H1 (cell line): ENCODE measurements at regions not wholly inside any gene's neighbourhood (a gene's known extent, or its start where the extent isn't known, plus 50 kb on each side); places are given as distances from the start of the nearest gene placed in this dataset.

Experiments
- CBX5 ChIP-seq: fragments of 300-800, 300-1000 bp; sonication (generic); IDR thresholded peaks from 2 replicates; pipeline ENCODE4 v1.7.1; 2016; ENCODE audit warnings: antibody characterized with exemption, low read length, low read depth
- CHD1 ChIP-seq: IDR thresholded peaks from 2 replicates; pipeline ENCODE4 v1.6.1; 2012; ENCODE audit warnings: low read depth, low read length, improper control_type of control experiment
- CREB1 ChIP-seq: IDR thresholded peaks from 2 replicates; pipeline ENCODE4 v1.6.1; 2012; ENCODE audit warnings: inconsistent platforms
- EP300 ChIP-seq, 2 experiments: IDR thresholded peaks; 1 replicate in 1 of 2; 2 replicates in 1 of 2; pipeline ENCODE4 v1.6.1; 2011 to 2012; ENCODE audit warnings: low read depth in 2 of 2, low read length in 2 of 2, mild to moderate bottlenecking in 2 of 2, borderline replicate concordance in 1 of 2, inconsistent platforms in 1 of 2, moderate library complexity in 1 of 2
- EZH2 ChIP-seq: fragments of 200-600 bp; sonication (generic); IDR thresholded peaks from 2 replicates; pipeline ENCODE4 v1.7.1; 2012; ENCODE audit warnings: low read depth, mild to moderate bottlenecking, moderate library complexity, low read length, inconsistent platforms; ENCODE audit not compliant: severe bottlenecking
- GABPA ChIP-seq: IDR thresholded peaks from 2 replicates; pipeline ENCODE4 v1.6.1; 2011; ENCODE audit warnings: mild to moderate bottlenecking, low read length, moderate library complexity, borderline replicate concordance; ENCODE audit not compliant: insufficient read depth
- POLR2A ChIP-seq, 2 experiments: IDR thresholded peaks; 1 replicate in 1 of 2; 2 replicates in 1 of 2; pipeline ENCODE4 v1.6.1; 2011; ENCODE audit warnings: low read depth in 2 of 2, low read length in 2 of 2, mild to moderate bottlenecking in 2 of 2; ENCODE audit errors: control extremely low read depth in 1 of 2
- POLR2AphosphoS5 ChIP-seq: IDR thresholded peaks from 2 replicates; pipeline ENCODE4 v1.6.1; 2011; ENCODE audit warnings: low read depth, low read length
- SIX5 ChIP-seq: IDR thresholded peaks from 2 replicates; pipeline ENCODE4 v1.6.1; 2011; ENCODE audit warnings: mild to moderate bottlenecking, low read depth, low read length
- SP1 ChIP-seq: IDR thresholded peaks from 2 replicates; pipeline ENCODE4 v1.6.1; 2011; ENCODE audit warnings: low read depth, low read length
- TAF1 ChIP-seq: IDR thresholded peaks from 2 replicates; pipeline ENCODE4 v1.6.1; 2011; ENCODE audit warnings: mild to moderate bottlenecking, low read depth, low read length
- TF ChIP-seq, protein P1 (sequence below), 3 experiments: IDR thresholded peaks; 1 replicate in 2 of 3; 2 replicates in 1 of 3; pipeline versions ENCODE4 v1.5.1 to v1.6.1; 2011; ENCODE audit warnings: low read length in 3 of 3, mild to moderate bottlenecking in 3 of 3, inconsistent platforms in 2 of 3, low read depth in 1 of 3, moderate library complexity in 1 of 3; ENCODE audit not compliant: insufficient read depth in 1 of 3; ENCODE audit errors: control extremely low read depth in 1 of 3
- TF ChIP-seq, protein P2 (sequence below): IDR thresholded peaks from 2 replicates; pipeline ENCODE4 v1.6.1; 2011; ENCODE audit warnings: low read length, improper control_type of control experiment

DNA sequence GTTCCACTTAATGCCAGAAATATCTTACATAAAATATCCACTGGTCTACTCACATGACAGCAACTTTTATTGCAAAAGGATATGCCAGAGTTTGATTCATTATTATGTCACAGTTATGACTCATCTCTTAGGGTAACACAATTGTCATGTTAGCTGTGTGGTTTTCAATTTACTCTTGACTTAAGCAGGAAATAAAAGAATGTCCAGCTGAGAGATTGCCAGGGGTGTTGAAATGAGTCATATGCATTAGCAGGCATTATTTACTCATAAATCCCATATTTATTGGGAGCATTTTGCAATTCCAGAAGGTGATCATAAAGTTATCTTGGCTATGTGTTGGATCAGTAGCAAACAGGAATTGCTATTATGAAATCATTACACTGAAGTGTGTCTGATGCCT, 1164.6 kb upstream of the CDH18 start:
- TF ChIP-seq, protein P1, sequence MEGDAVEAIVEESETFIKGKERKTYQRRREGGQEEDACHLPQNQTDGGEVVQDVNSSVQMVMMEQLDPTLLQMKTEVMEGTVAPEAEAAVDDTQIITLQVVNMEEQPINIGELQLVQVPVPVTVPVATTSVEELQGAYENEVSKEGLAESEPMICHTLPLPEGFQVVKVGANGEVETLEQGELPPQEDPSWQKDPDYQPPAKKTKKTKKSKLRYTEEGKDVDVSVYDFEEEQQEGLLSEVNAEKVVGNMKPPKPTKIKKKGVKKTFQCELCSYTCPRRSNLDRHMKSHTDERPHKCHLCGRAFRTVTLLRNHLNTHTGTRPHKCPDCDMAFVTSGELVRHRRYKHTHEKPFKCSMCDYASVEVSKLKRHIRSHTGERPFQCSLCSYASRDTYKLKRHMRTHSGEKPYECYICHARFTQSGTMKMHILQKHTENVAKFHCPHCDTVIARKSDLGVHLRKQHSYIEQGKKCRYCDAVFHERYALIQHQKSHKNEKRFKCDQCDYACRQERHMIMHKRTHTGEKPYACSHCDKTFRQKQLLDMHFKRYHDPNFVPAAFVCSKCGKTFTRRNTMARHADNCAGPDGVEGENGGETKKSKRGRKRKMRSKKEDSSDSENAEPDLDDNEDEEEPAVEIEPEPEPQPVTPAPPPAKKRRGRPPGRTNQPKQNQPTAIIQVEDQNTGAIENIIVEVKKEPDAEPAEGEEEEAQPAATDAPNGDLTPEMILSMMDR (IDR thresholded peaks at IDR 0.05; ENCODE audit: control extremely low read depth in 1 of 3, insufficient read depth in 1 of 3, low read depth in 1 of 3, low read length in 3 of 3) = no peak
- no peak for TF ChIP-seq SIX5
- TF ChIP-seq, protein P2, sequence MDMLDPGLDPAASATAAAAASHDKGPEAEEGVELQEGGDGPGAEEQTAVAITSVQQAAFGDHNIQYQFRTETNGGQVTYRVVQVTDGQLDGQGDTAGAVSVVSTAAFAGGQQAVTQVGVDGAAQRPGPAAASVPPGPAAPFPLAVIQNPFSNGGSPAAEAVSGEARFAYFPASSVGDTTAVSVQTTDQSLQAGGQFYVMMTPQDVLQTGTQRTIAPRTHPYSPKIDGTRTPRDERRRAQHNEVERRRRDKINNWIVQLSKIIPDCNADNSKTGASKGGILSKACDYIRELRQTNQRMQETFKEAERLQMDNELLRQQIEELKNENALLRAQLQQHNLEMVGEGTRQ = no peak
- TF ChIP-seq POLR2A (IDR thresholded peaks at IDR 0.05; ENCODE audit: control extremely low read depth in 1 of 2, low read depth in 2 of 2, low read length in 2 of 2) = no peak
- TF ChIP-seq POLR2AphosphoS5 = no peak
- TF ChIP-seq GABPA = no peak
- no peak for TF ChIP-seq TAF1
- no peak for TF ChIP-seq EZH2
- no peak for TF ChIP-seq EP300 (IDR thresholded peaks at IDR 0.05; ENCODE audit: borderline replicate concordance in 1 of 2, low read depth in 2 of 2, low read length in 2 of 2)
- no peak for TF ChIP-seq CHD1
- no peak for TF ChIP-seq SP1
- TF ChIP-seq CREB1 = no peak
- no peak for TF ChIP-seq CBX5
